Psoas muscle (tissue), 7 donors: ENCODE measurements at regions not wholly inside any gene's neighbourhood (a gene's known extent, or its start where the extent isn't known, plus 50 kb on each side); places are given as distances from the start of the nearest gene placed in this dataset.

ENCODE experiments used
- ATAC-seq, 4 donors: fragments of 200-7000 bp; cut with Tn5 transposase; one replicate each; pipeline ENCODE4 v1.9.1; 2020; ENCODE audit warnings: moderate library complexity in 3 of 4, mild to moderate bottlenecking in 2 of 4
- DNase-seq, 2 donors: peaks; one replicate each; pipeline ENCODE4 v3.0.0-alpha.2; 2020
- H3K27ac ChIP-seq: fragments of 200-600 bp; one replicate; pipeline ENCODE4 v1.8.0; 2022
- H3K27me3 ChIP-seq, 3 donors: fragments of 200-600 bp in 1 of 3; one replicate each; pipeline versions ENCODE4 v1.6.1 to v1.8.0; 2013 to 2022; ENCODE audit warnings: low read length in 2 of 3, mild to moderate bottlenecking in 2 of 3, moderate library complexity in 1 of 3; ENCODE audit not compliant: insufficient read depth in 3 of 3
- H3K36me3 ChIP-seq, 2 donors: fragments of 200-600 bp in 1 of 2; one replicate each; pipeline versions ENCODE4 v1.6.1 to v1.8.0; 2013 to 2022; ENCODE audit warnings: low read depth in 1 of 2, mild to moderate bottlenecking in 1 of 2, moderate library complexity in 1 of 2; ENCODE audit not compliant: insufficient read depth in 1 of 2
- H3K4me1 ChIP-seq: fragments of 200-600 bp; one replicate; pipeline ENCODE4 v1.8.0; 2022
- H3K4me3 ChIP-seq: fragments of 200-600 bp; one replicate; pipeline ENCODE4 v1.8.0; 2022; ENCODE audit warnings: mild to moderate bottlenecking
- H3K9me3 ChIP-seq: fragments of 200-600 bp; one replicate; pipeline ENCODE4 v1.8.0; 2022
- CTCF ChIP-seq: fragments of 200-600 bp; IDR thresholded peaks from one replicate; pipeline ENCODE4 v1.8.0; 2022; ENCODE audit warnings: antibody characterized with exemption
- WGBS, 3 donors: extraction: QIAGEN DNeasy Blood & Tissue Kit; methylation state at CpG; one replicate each; pipeline versions ENCODE4 v1.1.6 to v1.1.7; 2013; 5-methylcytosine and 5-hydroxymethylcytosine counted together
- intact Hi-C, 2 donors: fragments of 100-400 bp; cut with DNase I; formaldehyde crosslinking; loops; one replicate each; pipeline versions ENCODE4 v1.11.0 to v1.14.2; 2022
- donor health status: healthy with polysubstance abuse.
- donor health status: DM: no; HTN: no; CAD: no; lungs with moderate emphysema.
- donor health status: Bipolar disorder and iron deficiency.
- donor health status: healthy.
- donor health status: DM: yes; HTN: yes; CAD: no.
- donor health status: DM: no; HTN: no; CAD: no.
- donor health status: DM: yes; HTN: yes; CAD: no.

GRCh38 chr10:21209495-21209894 lies 312.4 kb upstream of the NEBL start:
- 85 to 89% (median 87%) methylated on average over 4 of the region's 4 CpGs for WGBS, 3 donors
- DNase-seq, result no peak
- ATAC-seq, result no peak
- Histone ChIP-seq H3K4me1 (no peaks in the 10 kb centered on the region), H3K36me3 (no peaks in the 10 kb centered on the region), H3K4me3 (no peak overlapping the region), H3K27me3 (no peaks in the 10 kb centered on the region), H3K9me3 (peaks cover 5% of the 10 kb centered on the region), H3K27ac (no peak overlapping the region)
- intact Hi-C loops, result no loop called here
- no peak for TF ChIP-seq CTCF

DNA sequence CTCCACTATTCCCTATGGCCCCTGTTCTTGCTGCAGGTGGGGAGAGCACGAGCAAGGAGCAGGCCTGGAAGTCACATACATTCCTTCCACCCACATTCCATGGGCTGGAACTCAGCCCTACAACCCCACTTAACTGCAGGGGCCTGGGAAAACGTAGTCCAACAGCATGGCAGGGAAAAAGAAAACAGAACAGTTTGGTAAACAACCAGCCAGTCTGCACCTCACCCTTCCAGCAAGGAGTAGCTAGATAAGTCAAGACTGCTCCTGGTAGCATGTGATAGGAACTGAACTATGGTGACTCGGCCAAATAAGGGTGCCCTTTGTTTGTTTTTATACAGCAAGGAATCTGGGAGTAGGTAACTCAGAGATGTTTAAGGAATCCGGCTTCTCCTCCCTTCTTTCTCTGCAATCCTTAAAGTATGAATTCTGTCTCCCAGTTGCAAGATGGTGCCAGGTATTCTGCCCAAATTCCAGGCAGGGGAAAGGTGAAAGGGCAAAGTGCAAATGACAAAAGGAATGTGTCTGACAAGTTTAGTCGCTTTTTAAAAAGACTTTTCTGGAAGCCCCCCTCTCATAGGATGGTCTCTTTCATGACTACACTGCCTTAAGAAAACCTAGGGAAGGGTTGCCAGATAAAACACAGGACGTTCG lies 311.7 kb upstream of the NEBL start:
- H3K36me3 ChIP-seq, result no peaks in the 10 kb centered on the region
- DNase-seq (no peak), ATAC-seq (no peak)
- no peak overlapping the region for H3K27ac ChIP-seq
- H3K4me1 ChIP-seq, result no peaks in the 10 kb centered on the region
- intact Hi-C loops, result no loop called here
- no peaks in the 10 kb centered on the region for H3K27me3 ChIP-seq
- no peak overlapping the region for H3K4me3 ChIP-seq
- TF ChIP-seq CTCF, result no peak
- 68 to 85% (median 74%) methylated on average over 7 of the region's 7 CpGs for WGBS, 3 donors
- peaks cover 5% of the 10 kb centered on the region for H3K9me3 ChIP-seq

DNA sequence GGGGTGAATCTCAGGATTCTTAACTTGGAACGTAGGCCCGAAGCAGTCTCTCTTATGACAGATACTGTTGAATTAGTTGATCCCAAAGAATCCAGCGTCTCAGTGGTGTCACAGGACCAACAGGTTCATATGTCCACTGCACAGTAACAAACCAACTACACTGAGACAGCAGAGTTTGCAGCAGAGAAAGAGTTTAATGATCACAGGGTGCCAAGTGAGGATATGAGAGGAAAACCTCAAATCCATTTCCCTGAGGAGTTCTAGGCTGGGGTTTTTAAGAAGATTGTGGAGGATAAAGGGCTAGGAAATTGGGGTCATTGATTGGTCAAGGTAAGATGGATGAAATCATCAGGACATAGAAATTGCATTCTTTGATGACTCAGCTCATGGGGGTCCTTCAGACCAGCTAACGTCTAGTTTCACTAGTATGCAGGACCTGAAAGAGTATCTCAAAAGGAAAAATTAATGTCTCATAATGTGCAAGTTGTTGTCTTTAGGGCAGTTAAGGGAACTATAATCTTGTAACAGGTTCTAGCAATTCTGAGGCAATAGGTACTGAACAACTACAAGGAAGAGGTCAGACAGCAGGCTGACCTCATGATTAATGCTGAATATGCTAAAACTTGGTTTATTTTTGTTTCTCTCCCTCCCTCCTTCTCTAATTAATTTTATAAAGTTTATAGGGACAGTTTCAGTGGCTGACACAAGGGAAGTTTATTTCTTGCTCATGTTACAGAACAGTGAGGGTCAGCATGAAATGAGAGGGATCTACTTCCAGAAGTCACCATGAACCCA lies 310.9 kb upstream of the NEBL start:
- no peak for ATAC-seq
- no peak for TF ChIP-seq CTCF
- H3K4me3 ChIP-seq, result no peak overlapping the region
- no peaks in the 10 kb centered on the region for H3K4me1 ChIP-seq
- no peaks in the 10 kb centered on the region for H3K27me3 ChIP-seq
- intact Hi-C loops, result no loop called here
- no peaks in the 10 kb centered on the region for H3K36me3 ChIP-seq
- 89 to 93% (median 91%) methylated on average over 4 of the region's 4 CpGs for WGBS, 3 donors
- no peak overlapping the region for H3K27ac ChIP-seq
- DNase-seq, result no peak
- H3K9me3 ChIP-seq, result peaks cover 5% of the 10 kb centered on the region

GRCh38 chr10:21205328-21205727 lies 308.2 kb upstream of the NEBL start:
- DNase-seq (no peak), ATAC-seq (no peak)
- TF ChIP-seq CTCF, result no peak
- H3K27ac ChIP-seq, result no peak overlapping the region
- H3K4me3 ChIP-seq, result no peak overlapping the region
- H3K4me1 ChIP-seq, result no peaks in the 10 kb centered on the region
- H3K9me3 ChIP-seq, result peaks cover 5% of the 10 kb centered on the region
- no peaks in the 10 kb centered on the region for H3K36me3 ChIP-seq
- intact Hi-C loops, result no loop called here
- no peaks in the 10 kb centered on the region for H3K27me3 ChIP-seq
